ENCODE measurements at regions not wholly inside any gene's neighbourhood (a gene's known extent, or its start where the extent isn't known, plus 50 kb on each side); places are given as distances from the start of the nearest gene placed in this dataset.

DNA sequence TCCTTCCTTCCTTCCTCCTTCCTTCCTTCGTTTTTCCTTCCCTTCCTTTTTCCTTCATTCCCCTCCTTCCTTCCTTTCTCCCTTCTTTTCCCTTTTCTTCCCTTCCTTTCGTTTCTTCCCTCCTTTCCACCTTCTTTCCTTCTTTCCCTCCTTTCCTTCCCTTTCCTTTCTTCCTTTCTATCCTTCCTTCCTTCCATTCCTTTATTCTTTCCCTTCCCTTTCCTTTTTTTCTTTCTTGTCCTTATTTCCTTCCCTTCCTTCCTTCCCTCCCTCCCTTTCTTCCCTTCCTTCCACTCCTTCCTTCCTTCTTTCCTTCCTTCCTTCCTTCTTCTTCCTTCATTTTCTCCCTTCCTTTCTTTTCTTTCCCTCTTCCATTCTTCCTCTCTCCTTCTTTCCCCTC is 394.6 kb downstream of the GABRB3 start:
- DNase-seq (ENCODE audit: low read depth in 4 of 4, low spot score in 3 of 4): no peak

DNA sequence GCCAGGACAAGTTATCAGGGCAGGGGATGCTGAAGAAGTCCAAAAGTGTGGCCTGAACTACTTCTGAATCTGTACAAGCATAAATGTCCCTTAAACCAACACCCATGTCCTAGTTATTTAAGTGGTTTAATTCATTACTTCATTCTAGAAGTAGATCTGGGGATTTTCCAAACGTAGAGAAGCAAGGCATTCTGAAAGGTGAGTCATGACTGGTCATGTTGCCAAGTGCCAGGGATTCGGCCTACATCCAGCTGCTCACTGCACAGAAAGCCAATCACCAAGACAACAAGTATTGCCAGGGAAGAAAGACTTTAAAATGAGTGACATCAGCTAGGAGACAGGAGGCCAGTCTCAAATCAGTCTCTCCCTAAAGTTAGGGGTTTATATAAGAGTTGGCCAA is 396.6 kb downstream of the GABRB3 start:
- no peak for DNase-seq (ENCODE audit: low read depth in 4 of 4, low spot score in 3 of 4)

DNA sequence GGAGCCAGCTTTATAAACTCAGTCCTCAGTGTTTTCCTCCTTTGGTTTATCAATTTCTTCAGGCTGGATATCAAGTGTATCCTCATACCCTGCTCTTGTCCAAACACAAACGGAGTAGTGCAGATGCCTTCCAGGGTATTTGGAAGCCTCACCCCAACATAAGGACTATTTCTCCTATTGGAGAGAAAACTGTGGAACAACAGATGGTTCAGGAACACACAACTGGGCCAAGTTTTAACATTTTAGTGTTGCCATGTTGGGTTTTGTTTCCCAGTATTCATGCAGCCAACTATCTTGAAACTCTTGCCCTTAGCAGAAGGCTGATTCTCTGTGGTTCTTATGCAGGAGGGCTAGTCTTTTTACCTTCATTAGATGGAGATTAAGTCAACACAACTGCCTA is 398.1 kb downstream of the GABRB3 start:
- no peak for DNase-seq (ENCODE audit: low read depth in 4 of 4, low spot score in 3 of 4)

DNA sequence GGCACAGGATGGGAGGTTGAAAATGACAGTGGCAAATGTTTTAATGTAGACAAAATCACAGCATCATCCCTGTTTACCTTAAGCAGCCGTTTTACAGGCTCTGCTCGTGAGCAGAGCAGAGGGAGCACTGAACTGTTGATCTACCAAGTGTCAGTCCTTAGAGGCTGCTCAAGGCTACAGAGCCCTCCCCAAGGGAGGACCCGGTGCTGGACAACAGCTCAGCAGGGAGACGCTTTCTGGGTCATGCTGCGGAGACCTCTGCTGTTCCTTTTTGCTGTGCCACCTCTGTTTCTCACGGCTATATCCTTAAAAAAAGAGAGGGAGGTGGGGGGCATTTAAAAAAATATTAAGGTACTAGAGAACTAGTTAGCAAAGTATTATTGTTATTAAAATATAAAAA is 400.2 kb downstream of the GABRB3 start:
- no peak for DNase-seq (ENCODE audit: low read depth in 4 of 4, low spot score in 3 of 4)

DNA sequence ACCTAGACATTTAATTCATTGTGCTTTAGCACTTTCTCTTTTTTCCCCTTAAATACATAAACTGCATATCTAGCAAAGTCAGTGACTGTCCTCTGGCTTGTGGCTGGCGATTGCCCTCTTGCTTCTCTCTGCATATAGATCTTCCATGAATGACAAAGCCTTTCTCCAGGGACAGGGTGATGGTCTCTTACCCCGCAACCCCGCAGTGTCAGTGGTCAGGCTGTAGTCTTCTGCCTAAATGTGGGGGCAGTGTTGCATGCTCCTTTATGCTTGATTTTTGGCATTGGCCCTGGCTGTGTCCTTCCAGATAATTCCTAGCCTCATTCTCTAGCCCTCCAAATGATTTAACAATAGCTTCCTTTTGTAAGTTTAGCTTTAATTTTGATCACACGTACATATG is 407.8 kb downstream of the GABRB3 start:
- no peak for DNase-seq (ENCODE audit: low read depth in 4 of 4, low spot score in 3 of 4)

DNA sequence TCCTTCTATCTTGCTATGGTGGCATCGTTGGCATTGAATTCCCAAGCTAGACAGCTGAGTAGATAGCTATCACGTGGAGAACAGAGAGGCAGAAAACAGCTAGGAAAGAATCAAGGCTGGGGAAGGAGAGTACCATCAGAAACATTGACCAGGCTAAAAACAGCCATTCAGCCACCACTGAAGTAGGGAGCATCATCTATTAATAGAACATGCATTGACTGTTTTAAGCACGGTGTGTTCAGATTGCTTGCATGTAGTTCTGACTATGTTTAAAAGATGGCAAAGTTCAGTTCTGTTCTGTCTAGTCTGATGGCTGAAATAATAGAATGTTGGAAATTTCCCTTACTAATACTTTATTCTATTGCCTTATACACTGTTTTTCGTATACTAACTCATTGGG is 413.0 kb downstream of the GABRB3 start:
- DNase-seq (ENCODE audit: low read depth in 4 of 4, low spot score in 3 of 4): no peak

DNA sequence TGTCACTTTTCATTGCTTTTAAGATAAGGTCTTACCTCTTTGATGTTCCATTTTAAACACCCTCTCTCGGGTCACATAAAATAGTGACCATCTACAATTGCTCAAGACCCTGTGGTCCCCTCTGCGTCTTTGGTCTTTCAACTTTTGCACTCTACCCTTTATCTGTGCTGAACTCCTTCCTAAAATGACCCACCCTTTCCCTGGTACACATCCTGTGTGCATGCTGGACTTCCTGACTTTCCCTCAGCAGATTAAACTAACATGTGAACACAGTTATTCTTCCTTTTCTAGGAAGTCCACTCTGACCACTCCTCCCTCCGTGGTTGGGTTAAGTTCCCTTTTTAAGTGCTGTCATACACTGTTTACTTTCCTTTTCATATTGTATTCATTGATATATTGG is 414.2 kb downstream of the GABRB3 start:
- no peak for DNase-seq (ENCODE audit: low read depth in 4 of 4, low spot score in 3 of 4)

DNA sequence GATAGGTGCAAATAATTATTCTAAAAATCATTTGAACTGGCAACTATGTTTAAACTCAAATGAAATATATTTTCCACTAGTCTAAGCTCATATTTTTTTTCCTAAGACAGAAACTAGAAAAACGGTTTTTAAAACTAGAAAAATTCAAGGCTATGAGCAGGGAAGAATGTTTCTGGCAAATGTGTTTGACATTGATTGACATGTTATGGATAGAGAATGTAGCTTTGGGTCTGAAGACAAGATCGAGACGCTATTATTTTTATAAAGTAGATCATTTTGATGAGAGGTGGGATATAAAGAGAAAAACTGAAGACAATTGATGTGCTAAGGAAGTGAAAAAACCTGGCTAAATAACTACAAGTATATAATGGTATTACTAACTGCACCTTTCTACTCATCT is 415.2 kb downstream of the GABRB3 start:
- no peak for DNase-seq (ENCODE audit: low read depth in 4 of 4, low spot score in 3 of 4)

DNA sequence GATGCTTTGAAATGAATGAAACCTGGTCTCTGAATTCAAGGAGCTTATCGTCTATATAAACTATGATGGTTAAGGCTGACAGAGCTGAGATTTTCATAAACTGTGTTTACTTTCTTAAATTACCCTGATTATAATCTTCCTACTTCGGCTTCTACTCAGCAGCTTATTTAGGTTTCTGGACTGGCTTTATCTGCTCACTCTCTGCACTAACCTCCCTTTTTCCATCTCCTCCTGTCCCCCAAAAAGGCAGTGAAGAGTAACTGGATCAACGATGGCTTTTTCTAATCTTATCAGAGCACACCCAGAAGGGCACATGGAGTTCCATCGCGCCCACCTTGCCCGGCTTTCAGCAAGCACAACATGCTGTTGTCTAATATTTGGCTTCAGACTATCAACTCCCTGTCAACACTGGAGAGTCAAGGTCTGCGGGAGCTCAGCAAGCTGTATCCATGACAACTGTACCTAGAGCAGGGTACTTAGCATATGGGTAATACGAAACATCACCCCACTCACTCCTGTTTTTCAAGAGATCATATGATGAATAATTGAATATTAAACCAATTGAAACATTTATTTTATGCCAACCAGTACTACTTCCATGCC is 417.3 kb downstream of the GABRB3 start:
- no peak for DNase-seq (ENCODE audit: low read depth in 4 of 4, low spot score in 3 of 4)

DNA sequence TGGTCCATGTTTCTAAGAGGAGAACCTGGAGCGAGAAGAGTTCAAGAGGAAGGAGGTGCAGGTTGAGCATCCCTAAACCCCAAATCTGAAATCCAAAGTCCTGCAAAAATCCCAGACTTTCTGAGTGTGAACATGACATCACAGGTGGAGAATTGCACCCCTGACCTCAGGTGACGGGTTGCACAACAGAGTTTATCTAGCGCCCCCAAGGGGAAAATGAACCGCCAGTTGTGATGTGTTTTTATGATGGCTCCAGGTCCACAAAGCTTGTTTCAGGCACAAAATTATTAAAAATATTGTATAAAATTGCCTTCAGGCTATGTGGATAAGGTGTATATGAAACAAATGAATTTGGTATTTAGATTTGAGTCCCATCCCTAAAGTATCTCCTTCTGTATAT is 420.0 kb downstream of the GABRB3 start:
- no peak for DNase-seq (ENCODE audit: low read depth in 4 of 4, low spot score in 3 of 4)

DNA sequence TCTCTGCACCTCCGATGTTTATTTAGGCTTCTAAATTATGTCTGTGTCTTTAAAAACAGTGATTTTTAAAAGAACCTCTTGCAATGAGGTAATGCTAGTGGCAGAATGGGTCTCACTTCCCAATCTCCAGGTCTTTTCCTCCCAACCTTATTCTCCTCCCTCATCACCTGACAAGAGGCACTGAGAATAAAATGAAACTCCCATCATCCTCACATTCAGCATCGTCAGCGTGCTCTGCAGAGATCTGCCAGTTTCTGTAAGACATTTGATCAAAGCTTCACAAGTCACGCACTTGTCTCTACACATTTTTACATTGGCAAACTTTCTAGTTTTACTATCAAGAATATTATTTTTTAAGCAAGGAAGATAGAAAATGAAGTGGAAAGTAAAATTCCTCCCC is 420.5 kb downstream of the GABRB3 start:
- DNase-seq (ENCODE audit: low read depth in 4 of 4, low spot score in 3 of 4): no peak

DNA sequence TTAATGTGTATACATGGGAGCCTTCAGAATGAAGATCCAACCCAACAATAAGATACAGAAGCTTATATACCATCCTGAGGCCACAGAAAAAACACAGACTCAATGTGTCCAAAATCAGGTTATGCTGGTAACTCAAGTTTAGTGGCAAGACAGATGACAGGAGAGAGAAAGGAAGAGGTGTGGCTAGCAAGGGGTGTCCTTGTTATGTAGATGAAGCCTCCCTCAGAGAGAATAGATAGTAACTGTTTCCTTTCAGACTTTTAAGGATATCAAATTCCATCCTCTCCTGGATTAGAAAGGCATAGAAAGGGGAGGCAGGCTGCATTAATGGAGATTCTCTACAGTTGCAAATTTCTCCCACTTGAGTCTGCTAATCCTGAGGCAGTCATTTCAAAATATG is 447.4 kb downstream of the GABRB3 start:
- no peak for DNase-seq (ENCODE audit: low read depth in 4 of 4, low spot score in 3 of 4)

DNA sequence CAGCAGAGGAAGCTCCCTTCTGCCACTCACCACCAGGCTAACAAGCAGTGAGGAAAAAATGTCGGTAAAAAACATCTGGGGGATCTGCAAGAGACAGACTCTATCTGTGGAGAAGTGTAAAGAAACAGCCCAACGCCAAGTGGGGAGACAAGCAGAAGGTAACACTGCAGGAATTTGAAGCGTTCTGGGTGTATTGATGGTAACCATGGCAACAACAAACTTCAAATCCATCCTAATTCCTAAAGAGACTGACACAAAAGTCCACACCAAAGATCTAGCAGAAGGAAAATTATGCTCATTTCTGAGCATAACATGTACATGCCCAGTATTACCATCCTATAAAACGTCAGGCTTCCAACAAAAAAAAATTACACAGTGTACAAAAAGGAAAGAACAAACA is 449.3 kb downstream of the GABRB3 start:
- no peak for DNase-seq (ENCODE audit: low read depth in 4 of 4, low spot score in 3 of 4)

DNA sequence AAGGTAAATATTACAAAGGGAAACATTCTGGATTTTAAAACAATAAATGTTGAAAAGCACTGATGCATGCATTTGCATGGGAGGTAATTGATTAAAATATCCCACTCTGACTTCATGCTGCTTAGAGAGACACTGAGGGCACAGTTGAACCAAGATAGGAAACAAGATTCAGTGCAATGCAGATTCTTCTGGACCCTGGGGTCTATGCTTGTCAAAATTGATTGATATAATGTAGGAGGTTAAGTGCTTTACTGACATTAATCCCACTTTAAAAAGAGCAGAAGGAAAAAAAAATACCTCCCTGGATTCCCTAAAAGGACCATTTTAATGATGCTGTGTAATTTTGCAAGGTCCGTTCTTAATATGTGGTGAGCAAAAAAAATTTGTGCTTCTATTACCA is 454.2 kb downstream of the GABRB3 start:
- no peak for DNase-seq (ENCODE audit: low read depth in 4 of 4, low spot score in 3 of 4)

DNA sequence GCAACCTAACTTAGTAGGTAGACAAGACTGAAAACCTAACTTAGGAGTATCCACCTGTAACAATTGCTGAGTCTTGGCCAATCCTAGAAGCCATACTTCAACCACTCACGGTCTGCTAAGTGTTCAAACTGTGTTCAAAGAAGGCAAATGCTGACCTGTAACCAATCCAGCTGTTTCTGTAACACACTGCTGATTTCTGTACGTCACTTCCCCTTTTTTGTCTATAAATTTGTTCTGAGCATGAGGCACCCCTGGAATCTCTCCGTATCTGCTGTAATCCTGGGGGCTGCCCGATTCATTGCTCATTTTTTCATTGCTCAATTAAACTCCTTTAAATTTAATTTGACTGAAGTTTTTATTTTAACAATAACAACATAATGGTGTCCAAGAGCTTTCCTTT is 451.4 kb upstream of the ATP10A start:
- DNase-seq (ENCODE audit: low read depth in 4 of 4, low spot score in 3 of 4): no peak

DNA sequence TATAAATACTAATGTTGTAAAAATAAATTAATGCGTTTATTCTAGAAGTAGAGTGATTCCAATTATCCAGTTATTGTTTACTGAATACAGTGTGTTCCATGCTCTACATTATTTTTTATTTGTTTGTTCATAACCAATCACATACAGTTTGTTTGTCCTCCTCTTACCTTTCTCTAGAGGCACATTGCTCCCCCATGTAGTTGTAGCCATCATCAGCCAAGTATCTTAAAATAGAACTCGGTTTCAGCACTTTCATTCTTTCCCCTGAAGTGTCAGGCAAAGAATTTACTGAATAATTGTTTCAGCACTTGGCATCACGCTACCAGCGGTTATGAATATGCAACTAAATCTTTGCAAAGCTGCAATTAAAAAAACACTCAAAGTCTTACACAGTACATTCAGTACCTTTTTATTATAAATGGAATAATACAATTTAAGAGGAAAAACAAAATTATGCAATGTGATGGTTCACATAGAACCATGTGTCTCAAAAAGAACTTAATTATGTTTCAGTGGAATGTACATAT is 448.6 kb upstream of the ATP10A start:
- DNase-seq (ENCODE audit: low read depth in 4 of 4, low spot score in 3 of 4): no peak

DNA sequence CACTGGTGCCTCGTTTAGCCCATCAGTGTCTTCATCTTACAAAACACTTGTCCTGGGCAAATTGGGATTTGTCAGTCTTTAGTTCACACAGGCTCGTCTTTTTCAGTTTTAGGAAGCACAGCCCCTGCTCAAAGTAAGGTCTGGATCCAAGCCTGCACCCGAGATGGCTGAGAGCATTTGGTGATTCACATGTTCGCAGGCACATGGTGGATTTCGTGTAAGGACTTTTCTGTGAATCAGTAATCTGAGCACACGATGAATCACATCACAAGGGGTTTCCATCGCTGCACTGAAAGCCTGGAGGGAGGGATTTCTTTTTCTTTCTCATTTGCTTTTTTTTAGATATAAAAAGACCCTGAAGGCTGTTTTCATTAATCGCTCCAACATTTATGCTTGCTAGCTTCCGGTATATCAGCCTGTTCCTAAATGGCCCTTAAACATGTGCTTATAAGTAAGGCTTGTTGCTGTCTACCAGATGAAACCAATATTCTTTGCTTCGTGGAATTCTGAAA is 435.6 kb upstream of the ATP10A start:
- no peak for DNase-seq (ENCODE audit: low read depth in 4 of 4, low spot score in 3 of 4)

DNA sequence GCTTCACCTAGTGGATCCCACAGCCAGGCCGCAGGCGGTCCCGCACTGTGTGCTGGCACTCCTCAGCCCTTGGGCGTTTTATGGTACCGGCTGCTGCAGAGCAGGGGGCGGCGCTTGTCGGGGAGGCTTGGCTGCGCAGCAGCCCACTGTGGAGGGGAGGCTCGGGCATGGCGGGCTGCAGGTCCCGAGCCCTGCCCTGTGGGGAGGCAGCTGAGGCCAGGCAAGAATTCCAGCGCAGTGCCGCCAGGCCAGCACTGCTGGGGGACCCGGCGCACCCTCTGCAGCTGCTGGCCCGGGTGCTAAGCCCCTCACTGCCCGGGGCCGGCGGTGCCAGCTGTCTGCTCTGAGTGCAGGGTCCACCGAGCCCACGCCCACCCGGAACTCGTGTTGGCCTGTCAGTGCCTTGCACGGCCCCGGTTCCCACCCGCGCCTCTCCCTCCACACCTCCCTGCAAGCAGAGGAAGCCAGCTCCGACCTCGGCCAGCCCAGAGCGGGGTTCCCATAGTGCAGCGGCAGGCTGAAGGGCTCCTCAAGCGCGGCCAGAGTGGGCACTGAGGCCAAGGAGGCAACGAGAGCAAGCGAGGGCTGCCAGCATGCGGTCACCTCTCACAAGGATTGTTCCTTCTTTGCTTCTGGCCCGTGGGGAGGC is 435.0 kb upstream of the ATP10A start:
- DNase-seq (ENCODE audit: low read depth in 4 of 4, low spot score in 3 of 4): no peak

DNA sequence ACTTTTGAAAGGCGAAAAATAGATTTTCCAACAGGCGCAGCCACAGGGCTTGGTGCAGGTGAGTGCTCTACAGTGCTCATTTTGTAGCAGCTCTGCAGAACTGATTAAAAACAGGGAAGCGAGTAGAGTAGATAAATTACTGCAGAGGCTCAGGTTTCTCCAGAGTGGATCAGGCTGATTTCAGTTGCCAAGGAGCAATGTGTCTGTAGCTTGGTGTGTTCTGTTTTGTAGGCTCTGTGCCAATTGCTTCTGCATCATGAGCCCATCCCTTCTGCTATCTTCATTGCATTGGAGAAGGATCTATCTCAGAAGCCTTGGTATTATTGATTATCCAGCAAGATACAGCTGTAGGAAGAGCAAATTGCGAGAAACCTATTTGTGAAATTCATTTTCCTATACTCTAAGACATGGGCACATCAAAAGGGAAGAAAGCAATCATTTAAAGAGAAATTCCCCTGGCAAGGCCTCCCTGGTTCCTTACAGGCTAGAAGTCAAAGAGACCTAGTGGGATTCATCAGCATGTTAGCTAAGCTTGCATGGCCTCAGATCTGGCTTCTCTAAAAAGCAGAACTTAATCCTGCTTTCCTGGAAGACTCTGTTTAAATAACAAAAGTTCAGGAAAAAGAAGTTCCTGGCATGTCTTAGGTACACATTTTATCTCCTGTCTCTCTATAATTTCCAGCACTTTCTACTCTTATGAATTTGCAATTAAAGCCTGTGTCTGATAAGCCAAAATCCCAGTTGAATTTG is 432.4 kb upstream of the ATP10A start:
- DNase-seq (ENCODE audit: low read depth in 4 of 4, low spot score in 3 of 4): peak in 2 of 4 donors; percentile 5 to 12

DNA sequence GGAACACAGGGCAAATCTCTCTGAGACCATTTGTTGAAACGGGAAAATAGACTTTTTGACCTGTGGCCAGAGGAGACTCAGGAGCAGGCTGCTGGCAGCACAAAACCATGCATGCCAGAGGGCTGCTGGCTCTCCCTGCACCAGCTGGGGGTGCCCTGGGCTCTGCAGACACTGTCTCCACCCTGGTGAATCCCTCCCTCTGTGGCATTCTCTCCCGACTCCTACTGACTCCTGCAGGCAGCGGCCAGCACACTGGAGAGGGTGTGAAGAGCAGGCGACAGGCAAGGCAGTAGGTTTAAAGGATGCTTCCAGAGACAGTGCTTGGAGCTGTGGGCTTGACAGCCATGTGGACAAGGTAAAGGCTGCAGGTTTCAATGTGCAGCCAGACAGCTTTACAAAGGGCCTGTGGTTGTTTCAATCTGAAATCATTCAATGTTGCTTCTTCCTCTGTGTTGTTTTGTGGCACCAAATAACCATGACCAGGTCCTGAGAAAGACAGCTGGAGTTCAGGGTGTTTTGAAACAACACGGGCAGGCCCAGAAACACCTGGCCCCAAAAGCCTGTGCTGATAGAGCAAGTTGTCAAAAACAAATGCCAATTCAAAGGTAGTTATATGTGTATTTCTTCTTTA is 431.0 kb upstream of the ATP10A start:
- no peak for DNase-seq (ENCODE audit: low read depth in 4 of 4, low spot score in 3 of 4)

DNA sequence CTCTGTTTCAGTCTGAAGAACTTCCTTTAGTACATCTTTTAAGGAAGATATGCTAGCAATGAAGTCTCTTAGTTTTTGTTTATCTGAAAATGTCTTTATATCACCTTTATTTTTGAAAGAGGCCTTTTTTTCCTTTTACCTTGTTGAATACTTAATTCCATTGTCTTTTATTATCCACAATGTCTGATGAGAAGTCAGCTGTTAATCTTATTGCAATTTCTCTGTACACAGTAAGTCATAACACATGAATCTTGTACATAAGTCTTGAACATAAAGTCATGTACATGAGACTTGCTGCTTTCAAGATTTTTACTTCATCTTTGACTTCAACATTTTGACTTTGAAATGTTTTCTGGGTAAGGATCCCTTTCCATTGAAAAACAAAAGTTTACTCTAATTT is 424.3 kb upstream of the ATP10A start:
- no peak for DNase-seq (ENCODE audit: low read depth in 4 of 4, low spot score in 3 of 4)
